GM23338 (cell line): ENCODE measurements at regions not wholly inside any gene's neighbourhood (a gene's known extent, or its start where the extent isn't known, plus 50 kb on each side); places are given as distances from the start of the nearest gene placed in this dataset.

Source experiments
- ATAC-seq: fragments of 200-7000 bp; cut with Tn5 transposase; 3 replicates; pipeline ENCODE4 v1.9.1; 2020
- DNase-seq: peaks from one replicate; pipeline ENCODE4 v3.0.0-alpha.2; 2015; ENCODE audit warnings: low spot score
- H2AFZ ChIP-seq: fragments of 200-600 bp; sonication (generic); 2 replicates; pipeline ENCODE4 v1.8.0; 2016; ENCODE audit warnings: antibody characterized with exemption, mild to moderate bottlenecking, moderate library complexity
- H3F3A ChIP-seq: fragments of 200-600 bp; sonication (generic); replicated peaks from 2 replicates; pipeline ENCODE4 v1.8.0; 2017; ENCODE audit warnings: antibody characterized with exemption, mixed run types, low read depth
- H3K27ac ChIP-seq: fragments of 200-600 bp; sonication (generic); 2 replicates; pipeline ENCODE4 v1.6.1; 2016; ENCODE audit warnings: low read depth
- H3K27me3 ChIP-seq: fragments of 200-600 bp; sonication (generic); 2 replicates; pipeline ENCODE4 v1.8.0; 2016; ENCODE audit warnings: mild to moderate bottlenecking, mixed run types, moderate library complexity; ENCODE audit not compliant: insufficient read depth
- H3K36me3 ChIP-seq: fragments of 200-600 bp; sonication (generic); 2 replicates; pipeline ENCODE4 v1.8.0; 2016; ENCODE audit warnings: mild to moderate bottlenecking; ENCODE audit not compliant: insufficient read depth
- H3K4me1 ChIP-seq: fragments of 200-600 bp; sonication (generic); 2 replicates; pipeline ENCODE4 v1.8.0; 2016; ENCODE audit warnings: mild to moderate bottlenecking, moderate library complexity; ENCODE audit not compliant: insufficient read depth
- H3K4me2 ChIP-seq: fragments of 200-600 bp; sonication (generic); 2 replicates; pipeline ENCODE4 v1.7.1; 2017; ENCODE audit warnings: mixed run types
- H3K4me3 ChIP-seq: fragments of 200-600 bp; sonication (generic); 2 replicates; pipeline ENCODE4 v1.6.1; 2016; ENCODE audit warnings: mixed run types
- H3K79me2 ChIP-seq: fragments of 200-600 bp; sonication (generic); replicated peaks from 2 replicates; pipeline ENCODE4 v1.8.0; 2017; ENCODE audit warnings: mild to moderate bottlenecking; ENCODE audit not compliant: insufficient read depth
- H3K9me2 ChIP-seq: fragments of 200-600 bp; sonication (generic); 2 replicates; pipeline ENCODE4 v1.8.0; 2017; ENCODE audit not compliant: insufficient read depth
- H4K20me1 ChIP-seq: fragments of 200-600 bp; sonication (generic); replicated peaks from 2 replicates; pipeline ENCODE4 v1.8.0; 2017; ENCODE audit warnings: mild to moderate bottlenecking; ENCODE audit not compliant: insufficient read depth
- H3K27ac Mint-ChIP-seq: 2 replicates; pipeline ENCODE4 v1.8.0; 2020; ENCODE audit warnings: inconsistent platforms, mild to moderate bottlenecking, moderate library complexity, mixed read lengths
- H3K27me3 Mint-ChIP-seq: 3 replicates; pipeline ENCODE4 v1.8.0; 2022; ENCODE audit warnings: low read depth, mild to moderate bottlenecking, moderate library complexity, mixed read lengths, inconsistent platforms; ENCODE audit not compliant: insufficient read depth, poor library complexity
- H3K36me3 Mint-ChIP-seq: 3 replicates; pipeline ENCODE4 v1.8.0; 2021; ENCODE audit warnings: low read depth, mild to moderate bottlenecking, inconsistent platforms, moderate library complexity, mixed read lengths
- H3K4me1 Mint-ChIP-seq: 3 replicates; pipeline ENCODE4 v1.8.0; 2020; ENCODE audit warnings: mild to moderate bottlenecking, inconsistent platforms, mixed read lengths
- H3K4me3 Mint-ChIP-seq: 3 replicates; pipeline ENCODE4 v1.8.0; 2021; ENCODE audit warnings: moderate library complexity, mild to moderate bottlenecking, inconsistent platforms, mixed read lengths
- H3K9me3 Mint-ChIP-seq: 3 replicates; pipeline ENCODE4 v1.8.0; 2020; ENCODE audit warnings: moderate library complexity, mild to moderate bottlenecking, inconsistent platforms, mixed read lengths
- CREB1 ChIP-seq: fragments of 250-450 bp; sonication (Bioruptor Pico); IDR thresholded peaks from 2 replicates; pipeline ENCODE4 v1.5.0; 2020; ENCODE audit warnings: low read depth, mild to moderate bottlenecking, moderate library complexity
- EZH2 ChIP-seq: fragments of 200-600 bp; sonication (generic); IDR thresholded peaks from one replicate; pipeline ENCODE4 v1.8.0; 2017; ENCODE audit warnings: antibody characterized with exemption, mild to moderate bottlenecking, low read depth; ENCODE audit not compliant: unreplicated experiment
- EZH2phosphoT487 ChIP-seq: fragments of 200-600 bp; sonication (generic); IDR thresholded peaks from one replicate; pipeline ENCODE4 v1.8.1; 2018; ENCODE audit warnings: antibody characterized with exemption; ENCODE audit not compliant: unreplicated experiment
- JUNB ChIP-seq: IDR thresholded peaks from one replicate; pipeline ENCODE4 v1.6.1; 2016; ENCODE audit warnings: antibody characterized with exemption; ENCODE audit not compliant: unreplicated experiment
- NANOG ChIP-seq: IDR thresholded peaks from 2 replicates; pipeline ENCODE4 v1.6.1; 2016; ENCODE audit warnings: antibody characterized with exemption, borderline replicate concordance
- POLR2AphosphoS5 ChIP-seq: IDR thresholded peaks from 2 replicates; pipeline ENCODE4 v1.6.1; 2016; ENCODE audit warnings: antibody characterized with exemption, low read depth
- STAT1 ChIP-seq: IDR thresholded peaks from one replicate; pipeline ENCODE4 v1.6.1; 2016; ENCODE audit warnings: antibody characterized with exemption; ENCODE audit not compliant: unreplicated experiment
- ZNF331 ChIP-seq: fragments of 250-450 bp; sonication (Bioruptor Pico); IDR thresholded peaks from 2 replicates; pipeline ENCODE4 v1.5.0; 2020; ENCODE audit warnings: low read depth, mild to moderate bottlenecking, moderate library complexity
- TF ChIP-seq, protein P1 (sequence below): IDR thresholded peaks from 2 replicates; pipeline ENCODE4 v1.6.1; 2016; ENCODE audit warnings: antibody characterized with exemption
- TF ChIP-seq, protein P2 (sequence below), 2 experiments: fragments of 200-600 bp in 1 of 2; sonication (generic) in 1 of 2; conservative IDR thresholded peaks; 2 replicates each; pipeline versions ENCODE4 v1.5.1 to v1.6.1; 2016 to 2017; ENCODE audit warnings: antibody characterized with exemption in 2 of 2, low read depth in 2 of 2, mild to moderate bottlenecking in 2 of 2, moderate library complexity in 1 of 2
- TF ChIP-seq, protein P3 (sequence below): IDR thresholded peaks from one replicate; pipeline ENCODE4 v1.6.1; 2018; ENCODE audit warnings: antibody characterized with exemption; ENCODE audit not compliant: unreplicated experiment

DNA sequence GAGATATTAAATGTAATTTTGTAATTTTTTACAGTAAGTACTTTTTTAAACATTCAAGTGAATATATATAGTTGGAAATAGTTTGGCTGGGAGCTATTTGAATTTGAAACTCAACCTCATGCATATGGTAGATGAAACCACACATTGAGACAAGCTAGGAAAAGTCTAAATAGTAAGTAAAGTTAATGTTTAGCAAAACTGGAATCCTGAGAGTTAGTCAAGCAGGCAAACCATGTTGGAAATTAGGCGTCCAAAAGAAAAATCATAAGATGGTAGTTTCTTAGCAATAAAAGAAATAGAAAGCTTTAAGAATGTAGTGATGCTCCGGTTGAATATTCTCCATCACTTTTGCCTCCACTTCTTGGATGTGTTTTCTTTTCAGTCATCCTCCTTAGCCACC is 657.1 kb upstream of the CDH10 start:
- no peak overlapping the region for H3K4me2 ChIP-seq
- Mint-ChIP-seq H3K4me3 (no peak overlapping the region), H3K27ac (no peak overlapping the region), H3K9me3 (peaks cover 3% of the 10 kb centered on the region; the same call in 1 of the 3 replicates), H3K4me1 (no peaks in the 10 kb centered on the region), H3K27me3 (no peaks in the 10 kb centered on the region), H3K36me3 (no peaks in the 10 kb centered on the region)
- no peaks in the 10 kb centered on the region for H3F3A ChIP-seq
- DNase-seq (no peak), ATAC-seq (no peak)
- no peaks in the 10 kb centered on the region for H3K4me1 ChIP-seq
- no peaks in the 10 kb centered on the region for H3K36me3 ChIP-seq
- H3K27ac ChIP-seq, result no peak overlapping the region
- no peak overlapping the region for H2AFZ ChIP-seq
- no peaks in the 10 kb centered on the region for H3K27me3 ChIP-seq
- no peaks in the 10 kb centered on the region for H4K20me1 ChIP-seq
- H3K4me3 ChIP-seq, result no peak overlapping the region
- no peak for TF ChIP-seq ZNF331 (CRISPR knock-in tag)
- no peak for TF ChIP-seq NANOG
- no peak for TF ChIP-seq EZH2
- TF ChIP-seq JUNB, result no peak
- TF ChIP-seq EZH2phosphoT487, result no peak
- TF ChIP-seq STAT1, result no peak
- no peak for TF ChIP-seq POLR2AphosphoS5
- TF ChIP-seq, protein P1, sequence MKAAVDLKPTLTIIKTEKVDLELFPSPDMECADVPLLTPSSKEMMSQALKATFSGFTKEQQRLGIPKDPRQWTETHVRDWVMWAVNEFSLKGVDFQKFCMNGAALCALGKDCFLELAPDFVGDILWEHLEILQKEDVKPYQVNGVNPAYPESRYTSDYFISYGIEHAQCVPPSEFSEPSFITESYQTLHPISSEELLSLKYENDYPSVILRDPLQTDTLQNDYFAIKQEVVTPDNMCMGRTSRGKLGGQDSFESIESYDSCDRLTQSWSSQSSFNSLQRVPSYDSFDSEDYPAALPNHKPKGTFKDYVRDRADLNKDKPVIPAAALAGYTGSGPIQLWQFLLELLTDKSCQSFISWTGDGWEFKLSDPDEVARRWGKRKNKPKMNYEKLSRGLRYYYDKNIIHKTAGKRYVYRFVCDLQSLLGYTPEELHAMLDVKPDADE, result no peak
- TF ChIP-seq, protein P2, sequence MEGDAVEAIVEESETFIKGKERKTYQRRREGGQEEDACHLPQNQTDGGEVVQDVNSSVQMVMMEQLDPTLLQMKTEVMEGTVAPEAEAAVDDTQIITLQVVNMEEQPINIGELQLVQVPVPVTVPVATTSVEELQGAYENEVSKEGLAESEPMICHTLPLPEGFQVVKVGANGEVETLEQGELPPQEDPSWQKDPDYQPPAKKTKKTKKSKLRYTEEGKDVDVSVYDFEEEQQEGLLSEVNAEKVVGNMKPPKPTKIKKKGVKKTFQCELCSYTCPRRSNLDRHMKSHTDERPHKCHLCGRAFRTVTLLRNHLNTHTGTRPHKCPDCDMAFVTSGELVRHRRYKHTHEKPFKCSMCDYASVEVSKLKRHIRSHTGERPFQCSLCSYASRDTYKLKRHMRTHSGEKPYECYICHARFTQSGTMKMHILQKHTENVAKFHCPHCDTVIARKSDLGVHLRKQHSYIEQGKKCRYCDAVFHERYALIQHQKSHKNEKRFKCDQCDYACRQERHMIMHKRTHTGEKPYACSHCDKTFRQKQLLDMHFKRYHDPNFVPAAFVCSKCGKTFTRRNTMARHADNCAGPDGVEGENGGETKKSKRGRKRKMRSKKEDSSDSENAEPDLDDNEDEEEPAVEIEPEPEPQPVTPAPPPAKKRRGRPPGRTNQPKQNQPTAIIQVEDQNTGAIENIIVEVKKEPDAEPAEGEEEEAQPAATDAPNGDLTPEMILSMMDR (conservative IDR thresholded peaks at IDR 0.05; ENCODE audit: low read depth in 2 of 2), result no peak
- no peaks in the 10 kb centered on the region for H3K79me2 ChIP-seq
- no peaks in the 10 kb centered on the region for H3K9me2 ChIP-seq

DNA sequence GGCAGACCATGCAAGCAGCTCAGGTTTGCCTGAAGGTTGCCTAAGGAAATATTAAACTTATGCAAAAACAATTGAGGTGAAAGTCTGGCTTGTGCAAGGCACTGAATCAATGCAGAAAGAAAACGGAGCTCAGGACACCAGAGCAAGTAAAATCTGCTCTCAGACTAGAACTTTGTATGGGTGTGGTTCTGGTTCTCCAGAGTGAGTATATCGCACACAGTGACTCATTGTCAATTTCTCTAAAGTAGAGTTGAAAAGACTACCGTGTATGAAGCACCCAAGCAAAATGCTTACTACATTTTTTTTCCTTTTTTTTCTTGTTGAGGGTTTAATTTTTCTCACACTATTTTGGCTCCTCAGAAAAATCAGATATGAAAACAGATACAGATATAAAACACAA is 650.3 kb upstream of the CDH10 start:
- no peaks in the 10 kb centered on the region for H3F3A ChIP-seq
- no peaks in the 10 kb centered on the region for H3K36me3 Mint-ChIP-seq
- H3K9me2 ChIP-seq, result no peaks in the 10 kb centered on the region
- H3K4me1 Mint-ChIP-seq, result no peaks in the 10 kb centered on the region
- DNase-seq (no peak), ATAC-seq (no peak)
- no peaks in the 10 kb centered on the region for H4K20me1 ChIP-seq
- no peaks in the 10 kb centered on the region for H3K4me1 ChIP-seq
- H3K4me3 ChIP-seq, result no peak overlapping the region
- H3K9me3 Mint-ChIP-seq, result no peaks in the 10 kb centered on the region; the same call in 2 of the 3 replicates
- no peak overlapping the region for H3K27ac ChIP-seq
- no peak overlapping the region for H3K4me3 Mint-ChIP-seq
- H3K4me2 ChIP-seq, result no peak overlapping the region
- H3K27me3 ChIP-seq, result no peaks in the 10 kb centered on the region
- H3K36me3 ChIP-seq, result no peaks in the 10 kb centered on the region
- H3K79me2 ChIP-seq, result no peaks in the 10 kb centered on the region
- H2AFZ ChIP-seq, result no peak overlapping the region
- no peak overlapping the region for H3K27ac Mint-ChIP-seq
- H3K27me3 Mint-ChIP-seq, result no peaks in the 10 kb centered on the region
- no peak for TF ChIP-seq NANOG
- TF ChIP-seq STAT1, result no peak
- no peak for TF ChIP-seq EZH2phosphoT487
- no peak for TF ChIP-seq CREB1
- TF ChIP-seq, protein P2 (conservative IDR thresholded peaks at IDR 0.05; ENCODE audit: low read depth in 2 of 2), result no peak
- TF ChIP-seq JUNB, result no peak
- TF ChIP-seq POLR2AphosphoS5, result no peak
- TF ChIP-seq, protein P3, sequence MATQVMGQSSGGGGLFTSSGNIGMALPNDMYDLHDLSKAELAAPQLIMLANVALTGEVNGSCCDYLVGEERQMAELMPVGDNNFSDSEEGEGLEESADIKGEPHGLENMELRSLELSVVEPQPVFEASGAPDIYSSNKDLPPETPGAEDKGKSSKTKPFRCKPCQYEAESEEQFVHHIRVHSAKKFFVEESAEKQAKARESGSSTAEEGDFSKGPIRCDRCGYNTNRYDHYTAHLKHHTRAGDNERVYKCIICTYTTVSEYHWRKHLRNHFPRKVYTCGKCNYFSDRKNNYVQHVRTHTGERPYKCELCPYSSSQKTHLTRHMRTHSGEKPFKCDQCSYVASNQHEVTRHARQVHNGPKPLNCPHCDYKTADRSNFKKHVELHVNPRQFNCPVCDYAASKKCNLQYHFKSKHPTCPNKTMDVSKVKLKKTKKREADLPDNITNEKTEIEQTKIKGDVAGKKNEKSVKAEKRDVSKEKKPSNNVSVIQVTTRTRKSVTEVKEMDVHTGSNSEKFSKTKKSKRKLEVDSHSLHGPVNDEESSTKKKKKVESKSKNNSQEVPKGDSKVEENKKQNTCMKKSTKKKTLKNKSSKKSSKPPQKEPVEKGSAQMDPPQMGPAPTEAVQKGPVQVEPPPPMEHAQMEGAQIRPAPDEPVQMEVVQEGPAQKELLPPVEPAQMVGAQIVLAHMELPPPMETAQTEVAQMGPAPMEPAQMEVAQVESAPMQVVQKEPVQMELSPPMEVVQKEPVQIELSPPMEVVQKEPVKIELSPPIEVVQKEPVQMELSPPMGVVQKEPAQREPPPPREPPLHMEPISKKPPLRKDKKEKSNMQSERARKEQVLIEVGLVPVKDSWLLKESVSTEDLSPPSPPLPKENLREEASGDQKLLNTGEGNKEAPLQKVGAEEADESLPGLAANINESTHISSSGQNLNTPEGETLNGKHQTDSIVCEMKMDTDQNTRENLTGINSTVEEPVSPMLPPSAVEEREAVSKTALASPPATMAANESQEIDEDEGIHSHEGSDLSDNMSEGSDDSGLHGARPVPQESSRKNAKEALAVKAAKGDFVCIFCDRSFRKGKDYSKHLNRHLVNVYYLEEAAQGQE, result no peak
- TF ChIP-seq, protein P1, result no peak
- no peak for TF ChIP-seq EZH2
- TF ChIP-seq ZNF331 (CRISPR knock-in tag), result no peak
